Tibial artery (tissue), 4 donors: ENCODE measurements at regions not wholly inside any gene's neighbourhood (a gene's known extent, or its start where the extent isn't known, plus 50 kb on each side); places are given as distances from the start of the nearest gene placed in this dataset.

Experiments
- DNase-seq, 2 donors: peaks; one replicate each; pipeline ENCODE4 v3.0.0-alpha.2; 2019
- H3K27ac ChIP-seq, 2 donors: fragments of 200-600 bp; sonication (generic) in 1 of 2; 1 replicate in 1 of 2; 2 replicates in 1 of 2; pipeline ENCODE4 v1.5.1; 2018 to 2019; ENCODE audit warnings: mild to moderate bottlenecking in 1 of 2
- H3K27me3 ChIP-seq, 2 donors: fragments of 200-600 bp; sonication (generic) in 1 of 2; one replicate each; pipeline versions ENCODE4 v1.5.1 to v1.6.0; 2016 to 2019
- H3K36me3 ChIP-seq, 3 donors: fragments of 200-600 bp; sonication (generic) in 2 of 3; one replicate each; pipeline ENCODE4 v1.5.1; 2016 to 2019; ENCODE audit warnings: mild to moderate bottlenecking in 2 of 3
- H3K4me1 ChIP-seq, 4 donors: fragments of 200-600 bp; sonication (generic) in 2 of 4; 1 replicate in 3 of 4; 2 replicates in 1 of 4; pipeline ENCODE4 v1.5.1; 2016 to 2019
- H3K4me3 ChIP-seq, 2 donors: fragments of 200-600 bp; sonication (generic) in 1 of 2; 1 replicate in 1 of 2; 2 replicates in 1 of 2; pipeline ENCODE4 v1.5.1; 2018 to 2019; ENCODE audit warnings: mild to moderate bottlenecking in 2 of 2
- H3K9me3 ChIP-seq, 3 donors: fragments of 200-600 bp; sonication (generic) in 1 of 3; one replicate each; pipeline ENCODE4 v1.5.1; 2016 to 2019
- CTCF ChIP-seq, 2 experiments: fragments of 200-600 bp in 1 of 2; fragments of 450-650 bp in 1 of 2; IDR thresholded peaks; one replicate each; pipeline ENCODE4 v1.5.1; 2017 to 2019; ENCODE audit warnings: antibody characterized with exemption in 2 of 2, mild to moderate bottlenecking in 1 of 2, moderate library complexity in 1 of 2
- intact Hi-C: fragments of 100-400 bp; cut with DNase I; formaldehyde crosslinking; loops from one replicate; pipeline ENCODE4 v1.15.0; 2023; ENCODE audit warnings: low total_unique reads

- H3K27ac ChIP-seq = peak overlapping the region; percentile 55 to 81
- peaks cover 0 to 68% (median 41%) of the 10 kb centered on the region in 4 donors for H3K4me1 ChIP-seq
- no peak overlapping the region for H3K4me3 ChIP-seq
- no peaks in the 10 kb centered on the region for H3K36me3 ChIP-seq
- DNase-seq = peak in 1 of 2 donors; percentile 45
- no peaks in the 10 kb centered on the region for H3K9me3 ChIP-seq
- H3K27me3 ChIP-seq = no peaks in the 10 kb centered on the region
- intact Hi-C loops = no loop called here
- TF ChIP-seq CTCF (IDR thresholded peaks at IDR 0.05) = no peak
These were observed 90.7 kb downstream of the FAM76B start for GRCh38 chr11:95698676-95699557.

GRCh38 chr11:95697614-95698408, 91.8 kb downstream of the FAM76B start:
- TF ChIP-seq CTCF (IDR thresholded peaks at IDR 0.05) = no peak
- H3K36me3 ChIP-seq = no peaks in the 10 kb centered on the region
- DNase-seq = no peak
- intact Hi-C loops = no loop called here
- H3K9me3 ChIP-seq = no peaks in the 10 kb centered on the region
- H3K27ac ChIP-seq = peak overlapping the region; percentile 55 to 81
- no peaks in the 10 kb centered on the region for H3K27me3 ChIP-seq
- H3K4me3 ChIP-seq = no peak overlapping the region
- peaks cover 0 to 56% (median 38%) of the 10 kb centered on the region in 4 donors for H3K4me1 ChIP-seq

- Histone ChIP-seq H3K9me3 (no peaks in the 10 kb centered on the region), H3K4me1 (peaks cover 0 to 43% (median 24%) of the 10 kb centered on the region in 4 donors), H3K4me3 (no peak overlapping the region), H3K27ac (no peak overlapping the region), H3K36me3 (no peaks in the 10 kb centered on the region), H3K27me3 (no peaks in the 10 kb centered on the region)
- intact Hi-C loops = no loop called here
- DNase-seq = no peak
- TF ChIP-seq CTCF (IDR thresholded peaks at IDR 0.05) = no peak
These were observed 94.4 kb downstream of the FAM76B start for GRCh38 chr11:95695181-95695580.

GRCh38 chr11:95693298-95693697, 96.3 kb downstream of the FAM76B start:
- Histone ChIP-seq H3K9me3 (no peaks in the 10 kb centered on the region), H3K27ac (no peak overlapping the region), H3K27me3 (no peaks in the 10 kb centered on the region), H3K36me3 (no peaks in the 10 kb centered on the region), H3K4me1 (peaks cover 0 to 25% (median 9%) of the 10 kb centered on the region in 4 donors), H3K4me3 (no peak overlapping the region)
- intact Hi-C loops = no loop called here
- no peak for TF ChIP-seq CTCF (IDR thresholded peaks at IDR 0.05)
- DNase-seq = no peak

DNA sequence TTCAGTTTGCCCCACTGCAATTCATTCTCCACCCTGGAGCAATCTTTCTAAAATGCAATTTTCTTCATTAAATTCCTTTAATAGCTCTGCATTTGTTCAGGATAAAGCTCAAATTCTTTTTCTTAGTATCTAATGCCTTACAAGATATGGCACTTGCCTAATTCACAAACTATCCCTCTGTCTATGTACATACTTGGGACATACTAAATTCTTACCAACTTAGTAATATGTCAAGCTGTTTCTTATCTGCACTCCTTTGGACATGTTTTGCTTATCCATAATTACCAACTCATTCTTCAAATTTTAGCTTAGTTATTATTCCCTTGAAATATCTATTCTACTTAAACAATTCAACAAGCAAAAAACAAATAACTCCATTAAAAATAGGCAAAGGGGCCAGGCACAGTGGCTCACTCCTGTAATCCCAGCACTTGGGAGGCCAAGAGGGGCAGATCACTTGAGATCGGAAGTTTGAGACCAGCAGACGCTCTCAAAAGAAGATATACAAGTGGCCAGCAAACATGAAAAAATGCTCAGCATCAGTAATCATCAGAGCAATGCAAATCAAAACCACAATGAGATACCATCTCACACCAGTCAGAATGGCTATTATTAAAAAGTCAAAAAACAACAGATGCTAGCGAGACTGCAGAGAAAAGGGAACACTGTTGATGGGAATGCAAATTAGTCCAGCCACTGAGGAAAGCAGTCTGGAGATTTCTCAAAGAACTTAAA, 96.9 kb downstream of the FAM76B start:
- Histone ChIP-seq H3K27me3 (no peaks in the 10 kb centered on the region), H3K36me3 (no peaks in the 10 kb centered on the region), H3K9me3 (no peaks in the 10 kb centered on the region), H3K4me3 (no peak overlapping the region), H3K4me1 (peaks cover 0 to 19% (median 3%) of the 10 kb centered on the region in 4 donors), H3K27ac (peak overlapping the region in 1 of 2 donors; percentile 24)
- intact Hi-C loops = no loop called here
- TF ChIP-seq CTCF (IDR thresholded peaks at IDR 0.05) = no peak
- no peak for DNase-seq
